Adrenal gland (tissue), 5 donors: ENCODE measurements at regions not wholly inside any gene's neighbourhood (a gene's known extent, or its start where the extent isn't known, plus 50 kb on each side); places are given as distances from the start of the nearest gene placed in this dataset.

Source experiments
- POLR2A ChIP-seq, 2 donors: fragments of 450-650 bp; IDR thresholded peaks; one replicate each; pipeline ENCODE4 v1.6.1; 2017; ENCODE audit warnings: antibody characterized with exemption in 2 of 2, mild to moderate bottlenecking in 2 of 2, moderate library complexity in 1 of 2
- TF ChIP-seq, protein P1 (sequence below), 6 experiments: fragments of 450-650 bp in 4 of 6; fragments of 200-600 bp in 2 of 6; sonication (generic) in 1 of 6; IDR thresholded peaks; 1 replicate in 5 of 6; 2 replicates in 1 of 6; pipeline versions ENCODE4 v1.5.1 to v1.8.0; 2016 to 2021; ENCODE audit warnings: antibody characterized with exemption in 6 of 6, mild to moderate bottlenecking in 2 of 6, moderate library complexity in 1 of 6
- donor health status: DM: no; HTN: no; CAD: no.

GRCh38 chrX:134736356-134736755 is 60.6 kb downstream of the PABIR2 start:
- TF ChIP-seq, protein P1, sequence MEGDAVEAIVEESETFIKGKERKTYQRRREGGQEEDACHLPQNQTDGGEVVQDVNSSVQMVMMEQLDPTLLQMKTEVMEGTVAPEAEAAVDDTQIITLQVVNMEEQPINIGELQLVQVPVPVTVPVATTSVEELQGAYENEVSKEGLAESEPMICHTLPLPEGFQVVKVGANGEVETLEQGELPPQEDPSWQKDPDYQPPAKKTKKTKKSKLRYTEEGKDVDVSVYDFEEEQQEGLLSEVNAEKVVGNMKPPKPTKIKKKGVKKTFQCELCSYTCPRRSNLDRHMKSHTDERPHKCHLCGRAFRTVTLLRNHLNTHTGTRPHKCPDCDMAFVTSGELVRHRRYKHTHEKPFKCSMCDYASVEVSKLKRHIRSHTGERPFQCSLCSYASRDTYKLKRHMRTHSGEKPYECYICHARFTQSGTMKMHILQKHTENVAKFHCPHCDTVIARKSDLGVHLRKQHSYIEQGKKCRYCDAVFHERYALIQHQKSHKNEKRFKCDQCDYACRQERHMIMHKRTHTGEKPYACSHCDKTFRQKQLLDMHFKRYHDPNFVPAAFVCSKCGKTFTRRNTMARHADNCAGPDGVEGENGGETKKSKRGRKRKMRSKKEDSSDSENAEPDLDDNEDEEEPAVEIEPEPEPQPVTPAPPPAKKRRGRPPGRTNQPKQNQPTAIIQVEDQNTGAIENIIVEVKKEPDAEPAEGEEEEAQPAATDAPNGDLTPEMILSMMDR (IDR thresholded peaks at IDR 0.05) = no peak
- TF ChIP-seq POLR2A (IDR thresholded peaks at IDR 0.05) = no peak
